HepG2 (cell line): ENCODE measurements at regions not wholly inside any gene's neighbourhood (a gene's known extent, or its start where the extent isn't known, plus 50 kb on each side); places are given as distances from the start of the nearest gene placed in this dataset.

Experiments
- ATAC-seq: fragments of 200-7000 bp; cut with Tn5 transposase; 3 replicates; pipeline ENCODE4 v1.9.1; 2020; ENCODE audit warnings: mild to moderate bottlenecking, moderate library complexity
- BruUV-seq: library from RNA; stranded (reverse); fragments of 400-500 nt; replicated peaks from 2 replicates; lab custom pipeline; 2021; lab: Mats Ljungman, UMichigan
- CTCF ChIA-PET: fragments of 300-600 bp; formaldehyde crosslinking; extraction: SDS; loops from one replicate; lab custom pipeline; 2021; ENCODE audit warnings: low total read pairs, inconsistent platforms, low intra/inter-chr PET ratio; lab: Yijun Ruan, JAX
- POLR2A ChIA-PET: fragments of 350-600 bp; sonication (Branson Sonifier 250); formaldehyde crosslinking; loops from one replicate; lab custom pipeline; 2020; ENCODE audit warnings: antibody characterized with exemption, inconsistent platforms; lab: Yijun Ruan, JAX
- DNase-seq: peaks from one replicate; pipeline ENCODE4 v3.0.0-alpha.2; 2015; ENCODE audit warnings: low spot score
- FAIRE-seq: peaks from 3 replicates; lab custom pipeline; 2011; peaks lifted over from hg19 to GRCh38; lab: Jason Lieb, UNC
- H2AFZ ChIP-seq: one replicate; pipeline ENCODE4 v1.6.1; 2011; ENCODE audit warnings: low read length, inconsistent platforms
- H3K27ac ChIP-seq: fragments of 300-600 bp; 3 replicates; pipeline ENCODE4 v1.8.0; 2011; ENCODE audit warnings: mixed run types, mild to moderate bottlenecking, mixed read lengths, low read length, inconsistent platforms; ENCODE audit not compliant: insufficient read depth; ENCODE audit errors: extremely low read length
- H3K27me3 ChIP-seq, 2 experiments: fragments of 200-600 bp in 1 of 2; 2 replicates in 1 of 2; 3 replicates in 1 of 2; pipeline versions ENCODE4 v1.6.0 to v1.8.0; 2011; ENCODE audit warnings: low read length in 2 of 2, mild to moderate bottlenecking in 2 of 2, moderate library complexity in 2 of 2, inconsistent platforms in 1 of 2; ENCODE audit not compliant: insufficient read depth in 2 of 2, control insufficient read depth in 1 of 2
- H3K36me3 ChIP-seq, 2 experiments: fragments of 200-600 bp in 1 of 2; replicated peaks in 1 of 2; 2 replicates in 1 of 2; 3 replicates in 1 of 2; pipeline versions ENCODE4 v1.5.1 to v1.8.0; 2011; ENCODE audit warnings: low read length in 2 of 2, inconsistent platforms in 1 of 2; ENCODE audit not compliant: insufficient read depth in 2 of 2, control insufficient read depth in 1 of 2
- H3K4me1 ChIP-seq: 2 replicates; pipeline ENCODE4 v1.5.1; 2012; ENCODE audit warnings: low read length, inconsistent platforms; ENCODE audit not compliant: insufficient read depth
- H3K4me2 ChIP-seq: 2 replicates; pipeline ENCODE4 v1.6.0; 2011; ENCODE audit warnings: low read depth, low read length, inconsistent platforms
- H3K4me3 ChIP-seq, 3 experiments: fragments of 200-600 bp in 1 of 3; sonication (generic), shearing (Covaris generic) in 1 of 3; replicated peaks in 1 of 3; 2 replicates each; pipeline ENCODE4 v1.5.1; 2011 to 2016; ENCODE audit warnings: low read length in 3 of 3, inconsistent platforms in 2 of 3, low read depth in 2 of 3, mild to moderate bottlenecking in 2 of 3, control low read depth in 1 of 3, mixed read lengths in 1 of 3; ENCODE audit not compliant: insufficient read depth in 1 of 3
- H3K79me2 ChIP-seq: one replicate; pipeline ENCODE4 v1.6.1; 2011; ENCODE audit warnings: low read length, inconsistent platforms; ENCODE audit not compliant: insufficient read depth
- H3K9ac ChIP-seq: 2 replicates; pipeline ENCODE4 v1.6.0; 2011; ENCODE audit warnings: mild to moderate bottlenecking, low read depth, low read length, inconsistent platforms; ENCODE audit not compliant: insufficient read depth
- H3K9me3 ChIP-seq: 2 replicates; pipeline ENCODE4 v1.5.1; 2012; ENCODE audit warnings: mild to moderate bottlenecking, low read length
- H4K20me1 ChIP-seq: 2 replicates; pipeline ENCODE4 v1.6.0; 2011; ENCODE audit warnings: inconsistent platforms, mild to moderate bottlenecking, low read length, moderate library complexity; ENCODE audit not compliant: insufficient read depth
- FOSL2 ChIP-seq: sonication (generic); formaldehyde crosslinking; IDR thresholded peaks from 2 replicates; pipeline ENCODE4 v1.4.0; 2020; ENCODE audit warnings: missing genetic modification reagents
- MAZ ChIP-seq, 2 experiments: sonication (generic) in 1 of 2; formaldehyde crosslinking in 1 of 2; IDR thresholded peaks; 2 replicates each; pipeline versions ENCODE4 v1.5.0 to v1.6.1; 2012 to 2020; ENCODE audit warnings: low read depth in 2 of 2, mild to moderate bottlenecking in 2 of 2, borderline replicate concordance in 1 of 2, improper control_type of control experiment in 1 of 2, low read length in 1 of 2, missing genetic modification reagents in 1 of 2, moderate library complexity in 1 of 2
- NR3C1 ChIP-seq: sonication (generic); formaldehyde crosslinking; IDR thresholded peaks from 2 replicates; pipeline ENCODE4 v1.4.0; 2020; ENCODE audit warnings: missing genetic modification reagents
- SCMH1 ChIP-seq: sonication (generic); formaldehyde crosslinking; IDR thresholded peaks from 2 replicates; pipeline ENCODE4 v1.9.0; 2021; ENCODE audit warnings: missing genetic modification reagents, mild to moderate bottlenecking, borderline replicate concordance
- ZBTB3 ChIP-seq: sonication (generic); formaldehyde crosslinking; IDR thresholded peaks from 2 replicates; pipeline ENCODE4 v1.4.0; 2020; ENCODE audit warnings: low read depth, mild to moderate bottlenecking, moderate library complexity, missing genetic modification reagents, borderline replicate concordance
- ZKSCAN8 ChIP-seq: IDR thresholded peaks from 2 replicates; pipeline ENCODE4 v1.6.1; 2016; ENCODE audit warnings: borderline replicate concordance, missing genetic modification reagents, missing compliant biosample characterization
- ZNF75D ChIP-seq: sonication (generic); formaldehyde crosslinking; IDR thresholded peaks from 2 replicates; pipeline ENCODE4 v1.8.1; 2023; ENCODE audit warnings: missing genetic modification reagents, mild to moderate bottlenecking, borderline replicate concordance
- ZNF772 ChIP-seq: sonication (generic); formaldehyde crosslinking; IDR thresholded peaks from 2 replicates; pipeline ENCODE4 v1.5.0; 2020; ENCODE audit warnings: mild to moderate bottlenecking, missing genetic modification reagents
- ZSCAN12 ChIP-seq: sonication (generic); formaldehyde crosslinking; IDR thresholded peaks from 2 replicates; pipeline ENCODE4 v1.9.0; 2021; ENCODE audit warnings: mild to moderate bottlenecking, missing genetic modification reagents
- whole genome bisulfite sequencing: methylation state at CpG from one replicate; pipeline ENCODE4 v1.1.6; 2017; ENCODE audit warnings: low lambda C conversion rate; 5-methylcytosine and 5-hydroxymethylcytosine counted together
- in situ Hi-C: cut with HindIII; loops from 2 replicates; pipeline ENCODE4 v1.10.0; 2017; ENCODE audit warnings: low pct_unique_long_range_greater_than_20kb; ENCODE audit not compliant: extremely low pct_ligation_motif_present
- intact Hi-C: fragments of 100-400 bp; cut with micrococcal nuclease; formaldehyde crosslinking; loops from one replicate; pipeline ENCODE4 v1.10.0; 2022; ENCODE audit not compliant: unreplicated experiment
- TF ChIP-seq, protein P1 (sequence below): sonication (generic); formaldehyde crosslinking; IDR thresholded peaks from 2 replicates; pipeline ENCODE4 v1.9.0; 2022; ENCODE audit warnings: missing genetic modification reagents, mild to moderate bottlenecking, borderline replicate concordance

DNA sequence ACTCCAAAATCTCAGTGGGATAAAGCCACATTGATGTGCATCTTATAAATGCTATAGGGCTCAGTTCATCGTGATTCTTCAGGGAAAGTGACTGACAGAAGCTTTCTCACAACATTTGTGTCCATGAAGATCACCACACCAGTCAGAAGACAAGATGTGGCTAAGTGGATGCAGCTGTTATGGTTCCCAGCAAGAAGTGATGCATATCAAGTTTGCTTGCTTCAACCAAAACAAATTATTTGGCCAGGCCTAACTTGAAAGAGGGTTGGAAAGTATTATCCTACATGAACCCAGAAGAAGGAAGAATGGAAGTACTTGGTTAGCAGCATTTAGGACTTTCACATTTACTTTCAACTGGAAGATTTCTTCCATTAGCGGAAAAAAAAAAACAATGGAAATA is 210.0 kb upstream of the ACVR2A start:
- Histone ChIP-seq H3K4me2 (no peak overlapping the region), H3K9ac (no peak overlapping the region), H3K36me3 (no peaks in the 10 kb centered on the region), H3K4me1 (no peaks in the 10 kb centered on the region), H3K27ac (no peak overlapping the region), H3K27me3 (no peaks in the 10 kb centered on the region), H3K9me3 (no peaks in the 10 kb centered on the region), H3K4me3 (no peak overlapping the region), H2AFZ (no peak overlapping the region), H4K20me1 (no peaks in the 10 kb centered on the region), H3K79me2 (no peaks in the 10 kb centered on the region)
- ChIA-PET POLR2A (no interaction called here), CTCF (no interaction called here)
- 36% methylated on average over 2 of the region's 2 CpGs for WGBS
- DNase-seq (no peak), ATAC-seq (no peak), FAIRE-seq (no peak)
- in situ Hi-C loops (no loop called here), intact Hi-C loops (no loop called here)
- BruUV-seq: no TSS peak
- no peak for TF ChIP-seq FOSL2 (CRISPR knock-in tag)
- no peak for TF ChIP-seq ZNF75D (CRISPR knock-in tag)
- TF ChIP-seq ZKSCAN8 (CRISPR knock-in tag): no peak
- TF ChIP-seq ZBTB3 (CRISPR knock-in tag): no peak
- TF ChIP-seq, protein P1, sequence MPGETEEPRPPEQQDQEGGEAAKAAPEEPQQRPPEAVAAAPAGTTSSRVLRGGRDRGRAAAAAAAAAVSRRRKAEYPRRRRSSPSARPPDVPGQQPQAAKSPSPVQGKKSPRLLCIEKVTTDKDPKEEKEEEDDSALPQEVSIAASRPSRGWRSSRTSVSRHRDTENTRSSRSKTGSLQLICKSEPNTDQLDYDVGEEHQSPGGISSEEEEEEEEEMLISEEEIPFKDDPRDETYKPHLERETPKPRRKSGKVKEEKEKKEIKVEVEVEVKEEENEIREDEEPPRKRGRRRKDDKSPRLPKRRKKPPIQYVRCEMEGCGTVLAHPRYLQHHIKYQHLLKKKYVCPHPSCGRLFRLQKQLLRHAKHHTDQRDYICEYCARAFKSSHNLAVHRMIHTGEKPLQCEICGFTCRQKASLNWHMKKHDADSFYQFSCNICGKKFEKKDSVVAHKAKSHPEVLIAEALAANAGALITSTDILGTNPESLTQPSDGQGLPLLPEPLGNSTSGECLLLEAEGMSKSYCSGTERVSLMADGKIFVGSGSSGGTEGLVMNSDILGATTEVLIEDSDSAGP (CRISPR knock-in tag): no peak
- TF ChIP-seq MAZ (IDR thresholded peaks at IDR 0.05; ENCODE audit: borderline replicate concordance, low read depth, low read length): no peak
- no peak for TF ChIP-seq MAZ (CRISPR knock-in tag; IDR thresholded peaks at IDR 0.05; ENCODE audit: low read depth)
- TF ChIP-seq ZNF772 (CRISPR knock-in tag): no peak
- TF ChIP-seq NR3C1: no peak
- no peak for TF ChIP-seq SCMH1 (CRISPR knock-in tag)
- no peak for TF ChIP-seq ZSCAN12
